Lung (tissue), 11 donors: ENCODE measurements at regions not wholly inside any gene's neighbourhood (a gene's known extent, or its start where the extent isn't known, plus 50 kb on each side); places are given as distances from the start of the nearest gene placed in this dataset.

ENCODE experiments used
- ATAC-seq: fragments of 200-7000 bp; cut with Tn5 transposase; one replicate; pipeline ENCODE4 v1.9.1; 2020; ENCODE audit warnings: moderate number of reproducible peaks; ENCODE audit not compliant: insufficient read depth, low FRiP score
- DNase-seq, 3 donors: peaks; one replicate each; pipeline ENCODE4 v3.0.0-alpha.2; 2013 to 2017
- H3K27ac ChIP-seq, 2 donors: one replicate each; pipeline ENCODE4 v1.5.1; 2013; ENCODE audit warnings: mild to moderate bottlenecking in 2 of 2, moderate library complexity in 2 of 2, control low read depth in 1 of 2, inconsistent platforms in 1 of 2, low read depth in 1 of 2, low read length in 1 of 2
- H3K27me3 ChIP-seq, 3 donors: one replicate each; pipeline ENCODE4 v1.5.1; 2013; ENCODE audit warnings: low read length in 2 of 3; ENCODE audit not compliant: control insufficient read depth in 3 of 3, insufficient read depth in 3 of 3
- H3K36me3 ChIP-seq, 4 donors: one replicate each; pipeline ENCODE4 v1.5.1; 2013; ENCODE audit warnings: low read length in 4 of 4, mild to moderate bottlenecking in 1 of 4, moderate library complexity in 1 of 4; ENCODE audit not compliant: control insufficient read depth in 4 of 4, insufficient read depth in 4 of 4
- H3K4me1 ChIP-seq, 5 donors: one replicate each; pipeline ENCODE4 v1.5.1; 2013; ENCODE audit warnings: low read length in 5 of 5, mild to moderate bottlenecking in 2 of 5, moderate library complexity in 1 of 5; ENCODE audit not compliant: control insufficient read depth in 5 of 5, insufficient read depth in 5 of 5
- H3K4me3 ChIP-seq: one replicate; pipeline ENCODE4 v1.5.1; 2013; ENCODE audit warnings: mild to moderate bottlenecking, control low read depth, moderate library complexity
- H3K9ac ChIP-seq, 2 donors: one replicate each; pipeline ENCODE4 v1.5.1; 2013; ENCODE audit warnings: low read length in 2 of 2, control low read depth in 1 of 2; ENCODE audit not compliant: insufficient read depth in 1 of 2
- H3K9me3 ChIP-seq, 4 donors: one replicate each; pipeline ENCODE4 v1.5.1; 2013; ENCODE audit warnings: low read length in 3 of 4, mild to moderate bottlenecking in 1 of 4, moderate library complexity in 1 of 4; ENCODE audit not compliant: control insufficient read depth in 4 of 4, insufficient read depth in 3 of 4
- WGBS, 2 donors: extraction: QIAGEN DNeasy Blood & Tissue Kit; methylation state at CpG; one replicate each; pipeline ENCODE4 v1.1.7; 2013; 5-methylcytosine and 5-hydroxymethylcytosine counted together
- TF ChIP-seq, protein P1 (sequence below): IDR thresholded peaks from 2 replicates; pipeline ENCODE4 v1.5.1; 2012; ENCODE audit warnings: mild to moderate bottlenecking; ENCODE audit errors: control extremely low read depth, extremely low read depth
- donor health status: control.
- donor health status: control.
- donor health status: Bipolar disorder and iron deficiency.
- donor health status: healthy.
- donor health status: DM: yes; HTN: yes; CAD: no.

DNA sequence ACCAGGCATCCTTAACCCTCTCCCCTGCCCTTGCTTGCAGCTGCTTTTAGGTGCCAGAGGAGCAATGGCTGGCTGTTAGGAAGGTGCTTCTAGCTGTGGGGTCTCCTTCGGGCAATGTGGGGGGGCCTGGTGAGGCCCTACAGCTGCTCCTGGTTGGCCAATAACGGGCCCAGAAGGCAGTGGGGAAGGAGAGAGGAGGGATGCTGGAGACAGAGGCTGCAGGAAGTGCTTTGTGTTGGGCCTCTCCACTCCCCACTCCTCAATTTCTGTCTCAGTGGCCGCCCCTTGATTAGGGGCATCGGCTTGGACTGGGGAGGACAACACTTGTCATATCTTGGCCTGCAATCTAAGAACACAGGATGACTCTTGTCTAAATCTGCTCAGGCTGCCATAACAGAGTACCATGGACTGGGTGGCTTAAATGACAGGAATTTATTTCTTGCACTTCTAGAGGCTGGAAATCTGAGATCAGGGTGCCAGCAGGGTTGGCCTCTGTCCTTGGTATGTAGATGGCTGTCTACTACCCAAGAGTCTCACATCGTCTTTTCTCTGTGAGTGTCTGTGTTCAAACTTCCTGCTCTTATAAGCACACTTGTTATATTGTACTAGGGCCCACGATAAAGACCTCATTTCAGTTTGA, 374.3 kb downstream of the MID1IP1 start:
- TF ChIP-seq, protein P1, sequence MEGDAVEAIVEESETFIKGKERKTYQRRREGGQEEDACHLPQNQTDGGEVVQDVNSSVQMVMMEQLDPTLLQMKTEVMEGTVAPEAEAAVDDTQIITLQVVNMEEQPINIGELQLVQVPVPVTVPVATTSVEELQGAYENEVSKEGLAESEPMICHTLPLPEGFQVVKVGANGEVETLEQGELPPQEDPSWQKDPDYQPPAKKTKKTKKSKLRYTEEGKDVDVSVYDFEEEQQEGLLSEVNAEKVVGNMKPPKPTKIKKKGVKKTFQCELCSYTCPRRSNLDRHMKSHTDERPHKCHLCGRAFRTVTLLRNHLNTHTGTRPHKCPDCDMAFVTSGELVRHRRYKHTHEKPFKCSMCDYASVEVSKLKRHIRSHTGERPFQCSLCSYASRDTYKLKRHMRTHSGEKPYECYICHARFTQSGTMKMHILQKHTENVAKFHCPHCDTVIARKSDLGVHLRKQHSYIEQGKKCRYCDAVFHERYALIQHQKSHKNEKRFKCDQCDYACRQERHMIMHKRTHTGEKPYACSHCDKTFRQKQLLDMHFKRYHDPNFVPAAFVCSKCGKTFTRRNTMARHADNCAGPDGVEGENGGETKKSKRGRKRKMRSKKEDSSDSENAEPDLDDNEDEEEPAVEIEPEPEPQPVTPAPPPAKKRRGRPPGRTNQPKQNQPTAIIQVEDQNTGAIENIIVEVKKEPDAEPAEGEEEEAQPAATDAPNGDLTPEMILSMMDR, result no peak
- Histone ChIP-seq H3K4me3 (no peak overlapping the region), H3K27ac (no peak overlapping the region), H3K36me3 (no peaks in the 10 kb centered on the region), H3K9ac (no peak overlapping the region), H3K27me3 (peaks cover 0 to 10% (median 6%) of the 10 kb centered on the region in 3 donors), H3K4me1 (no peaks in the 10 kb centered on the region), H3K9me3 (peaks cover 0 to 4% (median 0%) of the 10 kb centered on the region in 4 donors)
- no peak for DNase-seq
- WGBS, 2 donors, result 63 to 84% methylated on average over 5 to 6 of the region's 6 CpGs
- ATAC-seq, result no peak

DNA sequence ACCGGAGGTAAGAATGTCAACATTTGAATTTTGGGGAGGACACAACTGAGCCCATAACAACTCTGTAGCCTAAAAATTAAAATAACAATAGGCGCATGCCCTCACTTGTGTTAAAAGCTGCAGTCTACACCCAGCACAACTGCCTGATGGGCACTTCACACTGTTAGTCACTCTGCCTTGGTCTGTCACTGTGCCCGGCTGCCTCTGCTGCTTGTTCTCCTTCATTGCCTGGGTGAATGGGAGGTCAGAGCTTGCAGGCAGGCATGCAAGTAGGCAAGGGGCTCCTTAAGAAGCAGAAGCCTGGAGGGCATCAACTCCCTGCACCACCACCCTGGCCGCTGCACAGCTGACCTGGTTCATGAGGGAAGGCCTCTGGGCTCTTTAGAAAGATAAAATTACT, 374.8 kb downstream of the MID1IP1 start:
- Histone ChIP-seq H3K9ac (no peak overlapping the region), H3K36me3 (no peaks in the 10 kb centered on the region), H3K9me3 (peaks cover 0 to 4% (median 0%) of the 10 kb centered on the region in 4 donors), H3K27ac (no peak overlapping the region), H3K27me3 (peaks cover 0 to 6% (median 6%) of the 10 kb centered on the region in 3 donors), H3K4me1 (no peaks in the 10 kb centered on the region), H3K4me3 (no peak overlapping the region)
- TF ChIP-seq, protein P1, result no peak
- 85 to 92% methylated on average over 4 of the region's 4 CpGs for WGBS, 2 donors
- DNase-seq, result no peak
- ATAC-seq, result no peak

GRCh38 chrX:39189431-39189830, 388.2 kb downstream of the MID1IP1 start:
- DNase-seq (no peak), ATAC-seq (no peak)
- H3K4me1 ChIP-seq, result no peaks in the 10 kb centered on the region
- peaks cover 0 to 17% (median 6%) of the 10 kb centered on the region in 3 donors for H3K27me3 ChIP-seq
- H3K9ac ChIP-seq, result no peak overlapping the region
- H3K9me3 ChIP-seq, result peaks cover 0 to 8% (median 1%) of the 10 kb centered on the region in 4 donors
- no peak overlapping the region for H3K27ac ChIP-seq
- no peaks in the 10 kb centered on the region for H3K36me3 ChIP-seq
- no peak overlapping the region for H3K4me3 ChIP-seq
- WGBS, 2 donors, result 52 to 100% methylated on average over 1 of the region's 1 CpG
- TF ChIP-seq, protein P1, result no peak

GRCh38 chrX:39194673-39195072, 393.4 kb downstream of the MID1IP1 start:
- Histone ChIP-seq H3K36me3 (no peaks in the 10 kb centered on the region), H3K27me3 (peaks cover 6 to 39% (median 13%) of the 10 kb centered on the region in 3 donors), H3K9me3 (peaks cover 0 to 2% (median 0%) of the 10 kb centered on the region in 4 donors), H3K9ac (no peak overlapping the region), H3K4me3 (no peak overlapping the region), H3K4me1 (peaks cover 0 to 2% (median 0%) of the 10 kb centered on the region in 5 donors), H3K27ac (no peak overlapping the region)
- TF ChIP-seq, protein P1, result no peak
- DNase-seq, result no peak
- WGBS, 2 donors, result 41 to 54% methylated on average over 3 of the region's 3 CpGs
- no peak for ATAC-seq
